Kidney epithelial cell (primary cell): ENCODE measurements at regions not wholly inside any gene's neighbourhood (a gene's known extent, or its start where the extent isn't known, plus 50 kb on each side); places are given as distances from the start of the nearest gene placed in this dataset.

ENCODE experiments used
- DNase-seq: peaks from one replicate; pipeline ENCODE4 v3.0.0-alpha.2; 2010; ENCODE audit warnings: low read depth
- H3K27me3 ChIP-seq: 2 replicates; pipeline ENCODE4 v1.6.0; 2011; ENCODE audit warnings: low read length; ENCODE audit not compliant: control insufficient read depth, insufficient read depth
- H3K36me3 ChIP-seq: 2 replicates; pipeline ENCODE4 v1.5.1; 2011; ENCODE audit warnings: low read length; ENCODE audit not compliant: control insufficient read depth, insufficient read depth
- H3K4me3 ChIP-seq: 2 replicates; pipeline ENCODE4 v1.5.1; 2011; ENCODE audit warnings: low read depth, mild to moderate bottlenecking, control low read depth, low read length
- CTCF ChIP-seq: IDR thresholded peaks from 2 replicates; pipeline ENCODE4 v1.5.1; 2011; ENCODE audit warnings: mild to moderate bottlenecking, moderate library complexity, low read length, control low read depth, inconsistent platforms; ENCODE audit not compliant: insufficient read depth, poor library complexity, severe bottlenecking

- TF ChIP-seq CTCF = no peak
- Histone ChIP-seq H3K27me3 (peaks cover 42% of the 10 kb centered on the region), H3K4me3 (no peak overlapping the region), H3K36me3 (no peaks in the 10 kb centered on the region)
- DNase-seq = no peak
Measured at GRCh38 chr11:69926376-69927050, 107.3 kb upstream of the FGF3 start.

- H3K36me3 ChIP-seq = no peaks in the 10 kb centered on the region
- H3K4me3 ChIP-seq = no peak overlapping the region
- TF ChIP-seq CTCF = no peak
- no peak for DNase-seq
- peaks cover 43% of the 10 kb centered on the region for H3K27me3 ChIP-seq
Measured at GRCh38 chr11:69928121-69928520, 108.9 kb upstream of the FGF3 start.

- peaks cover 36% of the 10 kb centered on the region for H3K27me3 ChIP-seq
Measured at GRCh38 chr11:69928975-69929374, 109.8 kb upstream of the FGF3 start.

GRCh38 chr11:69930081-69931059 lies 111.2 kb upstream of the FGF3 start:
- no peak for DNase-seq
- Histone ChIP-seq H3K36me3 (no peaks in the 10 kb centered on the region), H3K4me3 (no peak overlapping the region), H3K27me3 (peaks cover 29% of the 10 kb centered on the region)
- no peak for TF ChIP-seq CTCF

More at GRCh38 chr11:69928975-69929374, 109.8 kb upstream of the FGF3 start:
- Histone ChIP-seq H3K4me3 (no peak overlapping the region), H3K36me3 (no peaks in the 10 kb centered on the region)
- TF ChIP-seq CTCF = no peak
- no peak for DNase-seq

GRCh38 chr11:69931060-69931910 lies 112.1 kb upstream of the FGF3 start:
- H3K36me3 ChIP-seq = no peaks in the 10 kb centered on the region
- no peak for DNase-seq

More at GRCh38 chr11:69931060-69931910, 112.1 kb upstream of the FGF3 start:
- Histone ChIP-seq H3K27me3 (peaks cover 25% of the 10 kb centered on the region), H3K4me3 (no peak overlapping the region)
- TF ChIP-seq CTCF = no peak
